ENCODE measurements at regions not wholly inside any gene's neighbourhood (a gene's known extent, or its start where the extent isn't known, plus 50 kb on each side); places are given as distances from the start of the nearest gene placed in this dataset.

GRCh38 chr18:44424645-44425035 is 256.0 kb upstream of the SETBP1 start:
- ATAC-seq (no peak), DNase-seq (ENCODE audit: low spot score) (no peak)
- no peak for TF ChIP-seq MXD4 (CRISPR knock-in tag; IDR thresholded peaks at IDR 0.05; ENCODE audit: borderline replicate concordance)
- no peak for TF ChIP-seq MYBL2 (CRISPR knock-in tag; IDR thresholded peaks at IDR 0.05)
- no peak for TF ChIP-seq CBFB (CRISPR knock-in tag; IDR thresholded peaks at IDR 0.05; ENCODE audit: low read depth)
- no peak for TF ChIP-seq TCF7 (CRISPR knock-in tag; IDR thresholded peaks at IDR 0.05; ENCODE audit: low read depth)
- no peak for TF ChIP-seq AR (CRISPR knock-in tag; IDR thresholded peaks at IDR 0.05)
- no peak for TF ChIP-seq OVOL2 (CRISPR knock-in tag; IDR thresholded peaks at IDR 0.05; ENCODE audit: borderline replicate concordance)
- TF ChIP-seq NFYB (CRISPR knock-in tag; conservative IDR thresholded peaks at IDR 0.05; ENCODE audit: low read depth), result no peak
- TF ChIP-seq GRHL2 (CRISPR knock-in tag; IDR thresholded peaks at IDR 0.05; ENCODE audit: insufficient replicate concordance, severe bottlenecking), result no peak
- TF ChIP-seq ATF6 (CRISPR knock-in tag; IDR thresholded peaks at IDR 0.05), result no peak
- CTCF ChIA-PET, result no interaction called here
- H3K27ac Mint-ChIP-seq, result no peak overlapping the region
- H3K4me3 Mint-ChIP-seq, result no peak overlapping the region
- H3K9me3 Mint-ChIP-seq, result peaks cover 18% of the 10 kb centered on the region
- H3K36me3 Mint-ChIP-seq, result peaks cover 2% of the 10 kb centered on the region; the same call in 1 of the 2 replicates
- H3K4me1 Mint-ChIP-seq, result peaks cover 14% of the 10 kb centered on the region
- POLR2A ChIA-PET, result no interaction called here
- peaks cover 3% of the 10 kb centered on the region for H3K27me3 Mint-ChIP-seq (ENCODE audit: low read depth)

- ChIA-PET CTCF (no interaction called here), POLR2A (no interaction called here)
- Mint-ChIP-seq H3K27ac (no peak overlapping the region), H3K4me1 (peaks cover 14% of the 10 kb centered on the region), H3K27me3 (ENCODE audit: low read depth) (peaks cover 3% of the 10 kb centered on the region), H3K4me3 (no peak overlapping the region), H3K36me3 (peaks cover 2% of the 10 kb centered on the region; the same call in 1 of the 2 replicates), H3K9me3 (peaks cover 13% of the 10 kb centered on the region)
- DNase-seq (ENCODE audit: low spot score) (no peak), ATAC-seq (no peak)
- TF ChIP-seq NR1H2 (CRISPR knock-in tag; IDR thresholded peaks at IDR 0.05) (no peak), NR3C1 (CRISPR knock-in tag; conservative IDR thresholded peaks at IDR 0.05; ENCODE audit: low read depth) (no peak), OVOL2 (CRISPR knock-in tag; IDR thresholded peaks at IDR 0.05; ENCODE audit: borderline replicate concordance) (no peak), AFF4 (CRISPR knock-in tag; IDR thresholded peaks at IDR 0.05; ENCODE audit: borderline replicate concordance) (no peak), USF2 (CRISPR knock-in tag; IDR thresholded peaks at IDR 0.05) (no peak), CBFB (CRISPR knock-in tag; IDR thresholded peaks at IDR 0.05; ENCODE audit: low read depth) (no peak), FOXJ3 (CRISPR knock-in tag; IDR thresholded peaks at IDR 0.05; ENCODE audit: borderline replicate concordance) (no peak), TEAD4 (CRISPR knock-in tag; IDR thresholded peaks at IDR 0.05) (no peak), MXD4 (CRISPR knock-in tag; IDR thresholded peaks at IDR 0.05; ENCODE audit: borderline replicate concordance) (no peak), ZBTB43 (CRISPR knock-in tag; IDR thresholded peaks at IDR 0.05) (no peak), RELA (CRISPR knock-in tag; IDR thresholded peaks at IDR 0.05; ENCODE audit: borderline replicate concordance) (no peak), TEAD1 (CRISPR knock-in tag; IDR thresholded peaks at IDR 0.05) (no peak), SP1 (CRISPR knock-in tag; conservative IDR thresholded peaks at IDR 0.05) (no peak), ZNF532 (CRISPR knock-in tag; IDR thresholded peaks at IDR 0.05; ENCODE audit: borderline replicate concordance) (no peak)
Measured at GRCh38 chr18:44425161-44425560, 255.5 kb upstream of the SETBP1 start.
